HFFc6 (cell line): ENCODE measurements at regions not wholly inside any gene's neighbourhood (a gene's known extent, or its start where the extent isn't known, plus 50 kb on each side); places are given as distances from the start of the nearest gene placed in this dataset.
"Not testable (repeated sequence)": the region's sequence is repeated elsewhere in the genome, so short reads cannot be mapped to it uniquely, and the experiment has no call there.

ENCODE experiments used
- DNase-seq: peaks from one replicate; pipeline ENCODE4 v3.0.0-alpha.2; 2018
- H3K27ac Mint-ChIP-seq: 2 replicates; pipeline ENCODE4 v1.8.0; 2020; ENCODE audit warnings: mild to moderate bottlenecking, mixed read lengths
- H3K27me3 Mint-ChIP-seq: 2 replicates; pipeline ENCODE4 v1.8.0; 2021; ENCODE audit warnings: mild to moderate bottlenecking, moderate library complexity, mixed read lengths; ENCODE audit not compliant: insufficient read depth
- H3K36me3 Mint-ChIP-seq: 2 replicates; pipeline ENCODE4 v1.8.0; 2021; ENCODE audit warnings: low read depth, mixed read lengths
- H3K4me1 Mint-ChIP-seq: 2 replicates; pipeline ENCODE4 v1.8.0; 2020; ENCODE audit warnings: low read depth, mixed read lengths
- H3K4me3 Mint-ChIP-seq: 2 replicates; pipeline ENCODE4 v1.8.0; 2020; ENCODE audit warnings: mild to moderate bottlenecking, moderate library complexity, mixed read lengths
- H3K9me3 Mint-ChIP-seq: 2 replicates; pipeline ENCODE4 v1.8.0; 2020; ENCODE audit warnings: mild to moderate bottlenecking, mixed read lengths
- TF ChIP-seq, protein P1 (sequence below): fragments of 200-600 bp; sonication (generic); IDR thresholded peaks from 2 replicates; pipeline ENCODE4 v1.5.0; 2021; ENCODE audit warnings: antibody characterized with exemption, mild to moderate bottlenecking

DNA sequence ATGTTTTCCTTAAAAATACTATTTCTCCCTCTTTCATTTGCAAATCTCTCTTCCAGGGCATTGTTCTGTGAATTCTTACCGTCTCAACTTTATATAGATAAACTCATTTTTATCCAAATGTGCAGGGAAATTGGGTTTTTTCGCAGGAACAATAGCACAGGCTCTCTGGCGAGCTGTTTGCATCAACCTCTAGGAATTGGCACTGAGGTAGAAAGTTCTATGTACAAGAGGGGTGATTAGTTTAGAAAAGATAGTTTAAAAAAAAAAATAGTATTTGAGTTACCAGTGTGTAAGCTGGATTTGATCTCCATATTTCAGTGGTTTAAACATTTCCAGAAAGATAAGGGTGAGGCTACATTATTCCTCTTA is 129.7 kb upstream of the BTN3A2 start:
- peaks cover 42% of the 10 kb centered on the region for H3K4me1 Mint-ChIP-seq

DNA sequence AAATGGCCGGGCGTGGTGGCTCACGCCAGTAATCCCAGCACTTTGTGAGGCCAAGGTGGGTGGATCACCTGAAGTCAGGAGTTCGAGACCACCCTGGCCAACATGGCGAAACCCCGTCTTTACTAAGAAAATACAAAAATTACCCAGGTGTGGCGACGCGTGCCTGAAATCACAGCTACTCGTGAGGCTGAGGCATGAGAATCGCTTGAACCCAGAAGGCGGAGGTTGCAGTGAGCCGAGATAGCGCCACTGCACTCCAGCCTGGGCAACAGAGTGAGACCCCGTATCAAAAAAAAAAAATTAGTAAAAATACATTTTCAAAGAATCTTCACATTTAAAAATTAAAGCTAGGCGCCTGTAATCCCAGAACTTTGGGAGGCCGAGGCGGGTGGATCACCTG is 125.6 kb upstream of the BTN3A2 start:
- Mint-ChIP-seq H3K4me1 (peaks cover 42% of the 10 kb centered on the region), H3K4me3 (peak overlapping the region; percentile 87; the same call in 1 of the 2 replicates)
- DNase-seq, H3K27ac Mint-ChIP-seq, H3K9me3 Mint-ChIP-seq, H3K36me3 Mint-ChIP-seq, H3K27me3 Mint-ChIP-seq: not testable (repeated sequence)

More for the DNA sequence above, 129.7 kb upstream of the BTN3A2 start:
- H3K27ac Mint-ChIP-seq: peak overlapping the region; percentile 84
- peak overlapping the region; percentile 86 for H3K4me3 Mint-ChIP-seq
- no peaks in the 10 kb centered on the region for H3K36me3 Mint-ChIP-seq
- DNase-seq: no peak
- TF ChIP-seq, protein P1, sequence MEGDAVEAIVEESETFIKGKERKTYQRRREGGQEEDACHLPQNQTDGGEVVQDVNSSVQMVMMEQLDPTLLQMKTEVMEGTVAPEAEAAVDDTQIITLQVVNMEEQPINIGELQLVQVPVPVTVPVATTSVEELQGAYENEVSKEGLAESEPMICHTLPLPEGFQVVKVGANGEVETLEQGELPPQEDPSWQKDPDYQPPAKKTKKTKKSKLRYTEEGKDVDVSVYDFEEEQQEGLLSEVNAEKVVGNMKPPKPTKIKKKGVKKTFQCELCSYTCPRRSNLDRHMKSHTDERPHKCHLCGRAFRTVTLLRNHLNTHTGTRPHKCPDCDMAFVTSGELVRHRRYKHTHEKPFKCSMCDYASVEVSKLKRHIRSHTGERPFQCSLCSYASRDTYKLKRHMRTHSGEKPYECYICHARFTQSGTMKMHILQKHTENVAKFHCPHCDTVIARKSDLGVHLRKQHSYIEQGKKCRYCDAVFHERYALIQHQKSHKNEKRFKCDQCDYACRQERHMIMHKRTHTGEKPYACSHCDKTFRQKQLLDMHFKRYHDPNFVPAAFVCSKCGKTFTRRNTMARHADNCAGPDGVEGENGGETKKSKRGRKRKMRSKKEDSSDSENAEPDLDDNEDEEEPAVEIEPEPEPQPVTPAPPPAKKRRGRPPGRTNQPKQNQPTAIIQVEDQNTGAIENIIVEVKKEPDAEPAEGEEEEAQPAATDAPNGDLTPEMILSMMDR: no peak
- peaks cover 3% of the 10 kb centered on the region; the same call in 1 of the 2 replicates for H3K9me3 Mint-ChIP-seq
- H3K27me3 Mint-ChIP-seq: peaks cover 16% of the 10 kb centered on the region

DNA sequence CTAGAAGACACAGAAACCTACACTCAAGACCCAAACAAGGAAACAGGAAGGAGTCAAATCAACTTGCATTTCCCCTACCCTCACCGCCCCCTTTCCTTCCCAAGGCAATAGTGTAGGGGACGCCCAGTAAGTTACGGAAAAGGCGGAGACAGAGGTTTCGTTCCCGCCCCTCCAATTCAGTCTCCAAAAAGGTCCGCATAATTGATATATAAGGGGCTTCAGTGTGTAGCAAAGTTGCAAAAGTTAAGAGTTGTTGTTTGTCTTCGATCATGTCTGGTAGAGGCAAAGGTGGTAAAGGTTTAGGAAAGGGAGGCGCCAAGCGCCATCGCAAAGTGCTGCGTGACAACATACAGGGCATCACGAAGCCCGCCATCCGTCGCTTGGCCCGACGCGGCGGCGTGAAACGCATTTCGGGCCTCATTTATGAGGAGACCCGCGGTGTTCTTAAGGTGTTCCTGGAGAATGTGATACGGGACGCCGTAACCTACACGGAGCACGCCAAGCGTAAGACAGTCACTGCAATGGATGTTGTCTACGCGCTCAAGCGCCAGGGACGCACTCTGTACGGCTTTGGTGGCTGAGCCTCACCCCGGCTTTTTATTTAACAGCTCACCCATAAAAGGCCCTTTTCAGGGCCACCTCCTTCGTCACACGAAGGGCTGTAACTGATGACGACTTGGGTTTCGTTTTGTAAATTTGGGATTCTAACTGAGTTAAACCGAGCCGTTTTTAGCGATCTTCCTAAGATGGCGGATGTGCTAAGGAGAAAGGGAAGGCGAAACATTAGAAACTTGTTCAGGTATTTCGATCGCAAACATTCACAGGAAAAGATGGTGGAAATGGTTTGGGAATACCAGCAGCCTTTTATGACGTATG is 124.6 kb upstream of the BTN3A2 start:
- Mint-ChIP-seq H3K27ac (peak overlapping the region; percentile 93), H3K36me3 (no peaks in the 10 kb centered on the region; the same call in 1 of the 2 replicates), H3K4me3 (peak overlapping the region; percentile 87), H3K4me1 (peaks cover 32% of the 10 kb centered on the region), H3K9me3 (peaks cover 7% of the 10 kb centered on the region), H3K27me3 (peaks cover 3% of the 10 kb centered on the region; the same call in 1 of the 2 replicates)
- TF ChIP-seq, protein P1: no peak
- DNase-seq: peak; percentile 70

DNA sequence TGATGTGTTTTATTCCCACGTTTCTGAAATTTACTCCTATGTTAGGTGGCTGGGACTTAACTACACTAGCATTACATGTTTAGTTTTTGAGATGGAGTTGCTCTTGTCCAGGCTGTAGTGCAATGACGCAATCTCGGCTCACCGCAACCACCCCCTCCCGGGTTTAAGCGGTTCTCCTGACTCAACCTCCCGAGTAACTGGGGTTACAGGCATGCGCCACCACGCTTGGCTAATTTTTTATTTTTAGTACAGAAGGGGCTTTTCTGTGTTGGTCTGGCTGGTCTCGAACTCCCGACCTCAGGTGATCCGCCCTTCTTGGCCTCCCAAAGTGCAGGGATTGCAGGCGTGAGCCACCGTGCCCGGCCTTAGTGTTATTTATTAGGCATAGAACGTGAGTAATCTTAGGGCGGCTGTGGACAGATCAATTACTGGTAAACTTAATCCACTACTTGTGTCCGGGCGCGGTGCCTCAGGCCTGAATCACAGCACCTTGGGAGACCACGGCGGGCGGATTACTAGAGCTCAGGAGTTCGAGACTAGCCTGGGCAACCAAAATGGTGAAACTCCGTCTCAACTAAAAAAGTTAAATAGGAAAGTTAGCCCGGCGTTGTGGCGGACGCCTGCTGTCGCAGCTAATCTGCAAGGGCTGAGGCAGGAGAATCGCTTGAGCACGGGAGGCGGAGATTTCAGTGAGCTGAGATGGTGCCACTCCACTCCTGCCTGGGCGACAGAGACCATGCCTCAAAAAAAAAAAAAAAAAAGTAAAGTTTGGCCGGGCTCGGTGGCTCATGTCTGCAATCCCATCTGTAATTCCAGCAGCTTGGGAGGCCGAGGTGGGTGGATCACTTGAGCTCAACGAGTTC is 123.7 kb upstream of the BTN3A2 start:
- Mint-ChIP-seq H3K9me3 (peaks cover 7% of the 10 kb centered on the region), H3K4me3 (peak overlapping the region; percentile 87), H3K4me1 (peaks cover 25% of the 10 kb centered on the region), H3K27ac (peak overlapping the region; percentile 93), H3K27me3 (peaks cover 3% of the 10 kb centered on the region; the same call in 1 of the 2 replicates), H3K36me3 (no peaks in the 10 kb centered on the region; the same call in 1 of the 2 replicates)
- TF ChIP-seq, protein P1: no peak
- peak; percentile 51 for DNase-seq

DNA sequence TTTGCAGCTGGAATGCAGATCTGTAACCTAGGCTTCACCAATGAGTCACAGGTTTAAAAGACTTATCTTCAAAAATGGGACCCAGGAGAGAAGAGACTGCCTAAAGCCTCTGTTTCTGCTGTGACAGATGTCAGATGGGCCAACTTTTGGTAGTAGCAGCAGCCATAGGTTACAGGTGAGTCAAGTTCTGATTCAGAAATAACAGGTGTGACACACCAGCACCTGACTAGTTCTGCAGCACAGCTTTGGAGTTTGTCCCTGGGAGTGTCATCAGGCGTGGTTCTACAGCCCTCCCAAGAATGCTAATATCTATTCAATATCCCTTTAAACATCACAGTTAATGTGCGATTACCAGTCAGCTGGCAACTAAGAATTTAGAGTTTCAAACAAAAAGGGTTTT is 121.9 kb upstream of the BTN3A2 start:
- H3K4me1 Mint-ChIP-seq: peaks cover 27% of the 10 kb centered on the region
- H3K27ac Mint-ChIP-seq: no peak overlapping the region
- TF ChIP-seq, protein P1: no peak
- H3K27me3 Mint-ChIP-seq: peaks cover 3% of the 10 kb centered on the region; the same call in 1 of the 2 replicates
- DNase-seq: no peak
- H3K4me3 Mint-ChIP-seq: no peak overlapping the region
- H3K36me3 Mint-ChIP-seq: no peaks in the 10 kb centered on the region; the same call in 1 of the 2 replicates
- H3K9me3 Mint-ChIP-seq: peaks cover 7% of the 10 kb centered on the region
